SK-N-SH (cell line): ENCODE measurements at regions not wholly inside any gene's neighbourhood (a gene's known extent, or its start where the extent isn't known, plus 50 kb on each side); places are given as distances from the start of the nearest gene placed in this dataset.

ENCODE experiments used
- CTCF ChIA-PET: fragments of 300-600, 350-600 bp; formaldehyde crosslinking; extraction: SDS; loops from one replicate; lab custom pipeline; 2021; lab: Yijun Ruan, JAX
- POLR2A ChIA-PET: fragments of 350-600 bp; sonication (Branson Sonifier 250); formaldehyde crosslinking; extraction: SDS; loops from one replicate; lab custom pipeline; 2020; ENCODE audit warnings: antibody characterized with exemption, inconsistent platforms; lab: Yijun Ruan, JAX
- DNase-seq: peaks from one replicate; pipeline ENCODE4 v3.0.0; 2012
- H2AFZ ChIP-seq: fragments of 200-600 bp; sonication (generic); 2 replicates; pipeline ENCODE4 v1.8.1; 2016; ENCODE audit warnings: antibody characterized with exemption, mild to moderate bottlenecking, low read depth
- H3F3A ChIP-seq: fragments of 200-600 bp; sonication (generic); replicated peaks from 2 replicates; pipeline ENCODE3; 2016; ENCODE audit warnings: antibody characterized with exemption, mild to moderate bottlenecking; ENCODE audit not compliant: insufficient read depth
- H3K27ac ChIP-seq, 2 experiments: fragments of 200-500 bp in 1 of 2; fragments of 200-600 bp in 1 of 2; sonication (Bioruptor generic) in 1 of 2; sonication (generic), shearing (Covaris generic) in 1 of 2; 2 replicates each; pipeline versions ENCODE4 v1.5.1 to v1.6.1; 2014 to 2016; ENCODE audit warnings: low read depth in 2 of 2, inconsistent platforms in 1 of 2, low read length in 1 of 2, mild to moderate bottlenecking in 1 of 2, mixed read lengths in 1 of 2
- H3K27me3 ChIP-seq: fragments of 200-600 bp; sonication (generic), shearing (Covaris generic); 2 replicates; pipeline ENCODE4 v1.6.1; 2016; ENCODE audit warnings: mixed run types; ENCODE audit not compliant: insufficient read depth
- H3K36me3 ChIP-seq, 2 experiments: fragments of 200-500 bp in 1 of 2; fragments of 200-600 bp in 1 of 2; sonication (Bioruptor generic) in 1 of 2; sonication (generic) in 1 of 2; replicated peaks in 1 of 2; 2 replicates each; pipeline versions ENCODE3 to v1.5.1; 2014 to 2016; ENCODE audit warnings: low read length in 1 of 2, mild to moderate bottlenecking in 1 of 2; ENCODE audit not compliant: insufficient read depth in 2 of 2, control insufficient read depth in 1 of 2
- H3K4me1 ChIP-seq, 2 experiments: fragments of 200-500 bp in 1 of 2; fragments of 200-600 bp in 1 of 2; sonication (Bioruptor generic) in 1 of 2; sonication (generic), shearing (Covaris generic) in 1 of 2; 2 replicates each; pipeline versions ENCODE4 v1.5.1 to v1.6.1; 2014 to 2016; ENCODE audit warnings: low read depth in 1 of 2, low read length in 1 of 2, mixed run types in 1 of 2; ENCODE audit not compliant: insufficient read depth in 2 of 2, control insufficient read depth in 1 of 2
- H3K4me2 ChIP-seq: fragments of 200-600 bp; sonication (generic), shearing (Covaris generic); 2 replicates; pipeline ENCODE4 v1.6.1; 2017; ENCODE audit warnings: mixed run types
- H3K4me3 ChIP-seq, 2 experiments: fragments of 200-500 bp in 1 of 2; fragments of 200-600 bp in 1 of 2; sonication (Bioruptor generic) in 1 of 2; sonication (generic), shearing (Covaris generic) in 1 of 2; 2 replicates each; pipeline versions ENCODE4 v1.5.1 to v1.8.1; 2014 to 2016; ENCODE audit warnings: low read depth in 2 of 2, inconsistent platforms in 1 of 2, low read length in 1 of 2, mild to moderate bottlenecking in 1 of 2, mixed read lengths in 1 of 2, moderate library complexity in 1 of 2
- H3K79me2 ChIP-seq: fragments of 200-600 bp; sonication (generic); 2 replicates; pipeline ENCODE4 v1.8.1; 2017; ENCODE audit warnings: mild to moderate bottlenecking; ENCODE audit not compliant: insufficient read depth
- H3K9ac ChIP-seq: fragments of 200-600 bp; sonication (generic); 2 replicates; pipeline ENCODE4 v1.6.1; 2017; ENCODE audit warnings: mixed run types
- H3K9me2 ChIP-seq: fragments of 200-600 bp; sonication (generic); 2 replicates; pipeline ENCODE4 v1.6.1; 2017; ENCODE audit warnings: mixed run types
- H3K9me3 ChIP-seq: fragments of 200-600 bp; sonication (generic); 2 replicates; pipeline ENCODE4 v1.6.1; 2017; ENCODE audit warnings: mixed run types, mild to moderate bottlenecking, moderate library complexity
- H4K20me1 ChIP-seq: fragments of 200-600 bp; sonication (generic); 2 replicates; pipeline ENCODE4 v1.6.1; 2017; ENCODE audit warnings: mild to moderate bottlenecking, mixed run types; ENCODE audit not compliant: insufficient read depth
- CHD2 ChIP-seq: fragments of 150-350 bp; IDR thresholded peaks from 2 replicates; pipeline ENCODE4 v1.6.1; 2018; ENCODE audit warnings: low read length; ENCODE audit not compliant: partially characterized antibody
- FOSL2 ChIP-seq: IDR thresholded peaks from 2 replicates; pipeline ENCODE4 v1.4.0; 2012; ENCODE audit warnings: low read depth, mild to moderate bottlenecking, moderate library complexity, borderline replicate concordance
- FOXM1 ChIP-seq: IDR thresholded peaks from 2 replicates; pipeline ENCODE4 v1.4.0; 2012; ENCODE audit warnings: low read depth, mild to moderate bottlenecking
- GABPA ChIP-seq: IDR thresholded peaks from 2 replicates; pipeline ENCODE4 v1.4.0; 2012; ENCODE audit warnings: low read depth, mild to moderate bottlenecking
- GATA2 ChIP-seq: sonication (generic); formaldehyde crosslinking; IDR thresholded peaks from 2 replicates; pipeline ENCODE4 v1.5.0; 2020; ENCODE audit warnings: mild to moderate bottlenecking, missing genetic modification reagents
- JUND ChIP-seq: IDR thresholded peaks from 2 replicates; pipeline ENCODE4 v1.4.0; 2012
- MEF2A ChIP-seq: IDR thresholded peaks from 2 replicates; pipeline ENCODE4 v1.4.0; 2012; ENCODE audit warnings: low read depth, borderline replicate concordance
- MXI1 ChIP-seq: IDR thresholded peaks from 2 replicates; pipeline ENCODE4 v1.6.1; 2012; ENCODE audit warnings: mild to moderate bottlenecking, low read depth, low read length, improper control_type of control experiment
- NFIC ChIP-seq: IDR thresholded peaks from 2 replicates; pipeline ENCODE4 v1.4.0; 2012; ENCODE audit warnings: borderline replicate concordance
- REST ChIP-seq: IDR thresholded peaks from 2 replicates; pipeline ENCODE4 v1.6.1; 2012; ENCODE audit warnings: mild to moderate bottlenecking, low read depth, low read length, moderate library complexity
- RXRA ChIP-seq: IDR thresholded peaks from 2 replicates; pipeline ENCODE4 v1.4.0; 2012; ENCODE audit warnings: low read depth, mild to moderate bottlenecking, borderline replicate concordance
- SIN3A ChIP-seq: IDR thresholded peaks from 2 replicates; pipeline ENCODE4 v1.6.1; 2012; ENCODE audit warnings: low read depth, mild to moderate bottlenecking, low read length, moderate library complexity, borderline replicate concordance
- TAF1 ChIP-seq: IDR thresholded peaks from 2 replicates; pipeline ENCODE4 v1.6.1; 2012; ENCODE audit warnings: low read depth, mild to moderate bottlenecking, low read length, moderate library complexity, borderline replicate concordance
- TCF12 ChIP-seq: IDR thresholded peaks from 2 replicates; pipeline ENCODE4 v1.4.0; 2012
- TEAD4 ChIP-seq: IDR thresholded peaks from 2 replicates; pipeline ENCODE4 v1.4.0; 2012; ENCODE audit warnings: mild to moderate bottlenecking, borderline replicate concordance; ENCODE audit not compliant: insufficient read depth
- USF1 ChIP-seq: IDR thresholded peaks from 2 replicates; pipeline ENCODE4 v1.4.0; 2012; ENCODE audit warnings: low read depth, borderline replicate concordance
- YY1 ChIP-seq: IDR thresholded peaks from 2 replicates; pipeline ENCODE4 v1.4.0; 2012; ENCODE audit warnings: low read depth, mild to moderate bottlenecking
- WGBS: methylation state at CpG from one replicate; pipeline ENCODE4 v1.1.6; 2017; ENCODE audit warnings: low lambda C conversion rate; 5-methylcytosine and 5-hydroxymethylcytosine counted together
- TF ChIP-seq, protein P1 (sequence below): fragments of 200-600 bp; sonication (generic); IDR thresholded peaks from 2 replicates; pipeline ENCODE4 v1.6.1; 2017; ENCODE audit warnings: antibody characterized with exemption, mild to moderate bottlenecking, moderate library complexity
- TF ChIP-seq, protein P2 (sequence below): fragments of 150-350 bp; IDR thresholded peaks from 2 replicates; pipeline ENCODE4 v1.6.1; 2016; ENCODE audit warnings: mild to moderate bottlenecking, low read depth, low read length

DNA sequence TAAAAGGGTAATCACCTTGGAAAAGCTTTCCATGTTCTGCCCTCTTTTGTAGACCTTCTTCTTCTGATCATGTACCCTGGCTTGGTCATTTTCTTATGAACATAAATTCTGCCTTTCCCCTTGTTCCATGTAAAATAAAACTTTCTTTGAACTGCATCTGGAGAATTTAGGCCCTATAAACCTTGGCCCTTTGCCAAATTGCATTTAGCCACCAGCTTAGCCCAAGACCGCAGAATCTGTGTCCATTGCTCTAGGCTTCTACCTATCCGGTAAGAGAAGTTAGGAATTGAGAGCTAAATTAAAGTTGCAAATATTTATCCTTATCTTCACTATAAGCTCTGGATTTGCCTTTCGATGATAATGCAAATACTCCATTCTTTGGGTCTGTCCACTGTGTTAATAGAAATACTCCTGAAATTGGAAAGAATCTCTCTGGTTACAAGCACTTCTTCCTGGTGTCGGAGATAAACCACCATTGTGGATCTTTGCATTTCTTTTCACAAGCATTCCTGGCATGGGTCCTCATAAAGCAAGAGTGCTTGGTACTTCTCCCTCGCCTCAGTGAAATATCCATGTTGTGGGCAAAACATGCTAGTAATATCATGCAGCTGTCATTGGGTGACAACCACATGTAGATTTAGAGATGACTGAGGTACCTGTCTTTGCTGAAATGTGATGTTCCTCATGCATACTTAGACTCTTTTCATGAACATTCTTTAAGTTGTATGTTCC is 698.0 kb upstream of the WWC1 start:
- ChIA-PET CTCF (interaction anchor here (0.9 to 2.6 kb wide), 5 partner anchors 11 to 627 kb away, joined by 3 to 8 read pairs (median 3); no protein-coding TSS in a partner anchor), POLR2A (no interaction called here)
- H3K9ac ChIP-seq: no peak overlapping the region
- no peaks in the 10 kb centered on the region for H3K36me3 ChIP-seq
- H3F3A ChIP-seq: no peaks in the 10 kb centered on the region
- no peak for DNase-seq
- H2AFZ ChIP-seq: no peak overlapping the region
- WGBS: 84% methylated on average over 5 of the region's 5 CpGs
- no peak overlapping the region for H3K27ac ChIP-seq
- no peak overlapping the region for H3K4me2 ChIP-seq
- no peak overlapping the region for H3K4me3 ChIP-seq
- no peaks in the 10 kb centered on the region for H3K27me3 ChIP-seq
- no peaks in the 10 kb centered on the region for H3K4me1 ChIP-seq
- no peaks in the 10 kb centered on the region for H3K9me3 ChIP-seq
- H3K9me2 ChIP-seq: no peaks in the 10 kb centered on the region
- H4K20me1 ChIP-seq: no peaks in the 10 kb centered on the region
- H3K79me2 ChIP-seq: no peaks in the 10 kb centered on the region
- TF ChIP-seq NFIC: no peak
- TF ChIP-seq FOXM1: no peak
- no peak for TF ChIP-seq MXI1
- no peak for TF ChIP-seq RXRA
- TF ChIP-seq FOSL2: no peak
- no peak for TF ChIP-seq MEF2A
- TF ChIP-seq YY1: no peak
- no peak for TF ChIP-seq GATA2 (CRISPR knock-in tag)
- no peak for TF ChIP-seq REST
- TF ChIP-seq TEAD4: no peak
- TF ChIP-seq GABPA: no peak
- TF ChIP-seq TCF12: no peak
- TF ChIP-seq JUND: no peak
- TF ChIP-seq, protein P1, sequence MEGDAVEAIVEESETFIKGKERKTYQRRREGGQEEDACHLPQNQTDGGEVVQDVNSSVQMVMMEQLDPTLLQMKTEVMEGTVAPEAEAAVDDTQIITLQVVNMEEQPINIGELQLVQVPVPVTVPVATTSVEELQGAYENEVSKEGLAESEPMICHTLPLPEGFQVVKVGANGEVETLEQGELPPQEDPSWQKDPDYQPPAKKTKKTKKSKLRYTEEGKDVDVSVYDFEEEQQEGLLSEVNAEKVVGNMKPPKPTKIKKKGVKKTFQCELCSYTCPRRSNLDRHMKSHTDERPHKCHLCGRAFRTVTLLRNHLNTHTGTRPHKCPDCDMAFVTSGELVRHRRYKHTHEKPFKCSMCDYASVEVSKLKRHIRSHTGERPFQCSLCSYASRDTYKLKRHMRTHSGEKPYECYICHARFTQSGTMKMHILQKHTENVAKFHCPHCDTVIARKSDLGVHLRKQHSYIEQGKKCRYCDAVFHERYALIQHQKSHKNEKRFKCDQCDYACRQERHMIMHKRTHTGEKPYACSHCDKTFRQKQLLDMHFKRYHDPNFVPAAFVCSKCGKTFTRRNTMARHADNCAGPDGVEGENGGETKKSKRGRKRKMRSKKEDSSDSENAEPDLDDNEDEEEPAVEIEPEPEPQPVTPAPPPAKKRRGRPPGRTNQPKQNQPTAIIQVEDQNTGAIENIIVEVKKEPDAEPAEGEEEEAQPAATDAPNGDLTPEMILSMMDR: no peak
- TF ChIP-seq, protein P2, sequence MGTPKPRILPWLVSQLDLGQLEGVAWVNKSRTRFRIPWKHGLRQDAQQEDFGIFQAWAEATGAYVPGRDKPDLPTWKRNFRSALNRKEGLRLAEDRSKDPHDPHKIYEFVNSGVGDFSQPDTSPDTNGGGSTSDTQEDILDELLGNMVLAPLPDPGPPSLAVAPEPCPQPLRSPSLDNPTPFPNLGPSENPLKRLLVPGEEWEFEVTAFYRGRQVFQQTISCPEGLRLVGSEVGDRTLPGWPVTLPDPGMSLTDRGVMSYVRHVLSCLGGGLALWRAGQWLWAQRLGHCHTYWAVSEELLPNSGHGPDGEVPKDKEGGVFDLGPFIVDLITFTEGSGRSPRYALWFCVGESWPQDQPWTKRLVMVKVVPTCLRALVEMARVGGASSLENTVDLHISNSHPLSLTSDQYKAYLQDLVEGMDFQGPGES: no peak
- TF ChIP-seq USF1: no peak
- TF ChIP-seq TAF1: no peak
- no peak for TF ChIP-seq SIN3A
- TF ChIP-seq CHD2: no peak
